SH-SY5Y (cell line): ENCODE measurements at regions not wholly inside any gene's neighbourhood (a gene's known extent, or its start where the extent isn't known, plus 50 kb on each side); places are given as distances from the start of the nearest gene placed in this dataset.

Source experiments
- GATA2 ChIP-seq: IDR thresholded peaks from 2 replicates; pipeline ENCODE4 v1.6.1; 2011; ENCODE audit warnings: mild to moderate bottlenecking, low read depth, low read length
- GATA3 ChIP-seq: IDR thresholded peaks from 2 replicates; pipeline ENCODE4 v1.6.1; 2011; ENCODE audit warnings: low read depth, mild to moderate bottlenecking, low read length, moderate library complexity

DNA sequence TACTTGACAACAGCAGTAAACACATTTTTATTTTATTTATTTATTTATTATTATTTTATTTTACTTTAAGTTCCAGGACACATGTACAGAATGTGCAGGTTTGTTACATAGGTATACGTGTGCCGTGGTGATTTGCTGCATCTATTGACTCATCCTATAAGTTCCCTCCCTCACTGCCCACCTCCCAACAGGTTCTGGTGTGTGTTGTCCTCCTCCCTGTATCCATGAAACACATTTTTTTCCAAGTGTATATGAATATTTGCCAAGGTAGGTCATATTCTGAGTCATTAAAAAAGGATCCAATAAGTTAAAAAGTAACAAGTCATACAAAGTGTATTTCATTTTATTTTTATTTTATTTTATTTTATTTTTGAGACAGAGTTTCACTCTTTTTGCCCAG is 567.3 kb upstream of the KCNMB2 start:
- no peak for TF ChIP-seq GATA3
- no peak for TF ChIP-seq GATA2
